IMR-90 (cell line): ENCODE measurements at regions not wholly inside any gene's neighbourhood (a gene's known extent, or its start where the extent isn't known, plus 50 kb on each side); places are given as distances from the start of the nearest gene placed in this dataset.

ENCODE experiments used
- ATAC-seq: fragments of 200-7000 bp; cut with Tn5 transposase; 2 replicates; pipeline ENCODE4 v1.9.1; 2020; ENCODE audit warnings: low read depth, mild to moderate bottlenecking, moderate library complexity
- BruUV-seq: library from RNA; stranded (reverse); fragments of 400-500 nt; replicated peaks from 2 replicates; lab custom pipeline; 2021; lab: Mats Ljungman, UMichigan
- CTCF ChIA-PET: fragments of 300-600 bp; formaldehyde crosslinking; extraction: SDS; loops from one replicate; lab custom pipeline; 2021; ENCODE audit warnings: antibody characterized with exemption; lab: Yijun Ruan, JAX
- POLR2A ChIA-PET: fragments of 300-600 bp; sonication (Branson Sonifier 250); formaldehyde crosslinking; loops from one replicate; lab custom pipeline; 2022; ENCODE audit warnings: antibody characterized with exemption; ENCODE audit not compliant: unreplicated experiment; lab: Charles Lee
- DNase-seq: peaks from one replicate; pipeline ENCODE4 v3.0.0; 2013
- H2AFZ ChIP-seq: replicated peaks from 2 replicates; pipeline ENCODE3; 2013; ENCODE audit warnings: low read length, mild to moderate bottlenecking; ENCODE audit not compliant: poor library complexity
- H2AK5ac ChIP-seq: 2 replicates; pipeline ENCODE4 v1.6.1; 2013; ENCODE audit warnings: low read depth, low read length, inconsistent platforms
- H2AK9ac ChIP-seq: replicated peaks from 2 replicates; pipeline ENCODE3; 2013; ENCODE audit warnings: mild to moderate bottlenecking, low read depth, low read length, moderate library complexity; ENCODE audit not compliant: poor library complexity
- H2BK120ac ChIP-seq: 2 replicates; pipeline ENCODE4 v1.6.1; 2013; ENCODE audit warnings: low read depth, low read length, inconsistent platforms
- H2BK15ac ChIP-seq: 3 replicates; pipeline ENCODE4 v1.6.1; 2013; ENCODE audit warnings: low read depth, low read length, inconsistent platforms
- H2BK20ac ChIP-seq: 2 replicates; pipeline ENCODE4 v1.6.1; 2013; ENCODE audit warnings: low read depth, mild to moderate bottlenecking, inconsistent platforms, low read length, moderate library complexity
- H2BK5ac ChIP-seq: 2 replicates; pipeline ENCODE4 v1.6.1; 2013; ENCODE audit warnings: mild to moderate bottlenecking, low read depth, low read length, inconsistent platforms; ENCODE audit not compliant: poor library complexity, severe bottlenecking
- H3K14ac ChIP-seq: replicated peaks from 2 replicates; pipeline ENCODE4 v1.6.1; 2013; ENCODE audit warnings: low read depth, low read length, inconsistent platforms
- H3K18ac ChIP-seq: 2 replicates; pipeline ENCODE4 v1.6.1; 2013; ENCODE audit warnings: low read depth, low read length, control low read depth
- H3K23ac ChIP-seq: 2 replicates; pipeline ENCODE4 v1.6.1; 2013; ENCODE audit warnings: low read depth, low read length, inconsistent platforms
- H3K27ac ChIP-seq: 2 replicates; pipeline ENCODE4 v1.5.1; 2013; ENCODE audit warnings: mild to moderate bottlenecking, control low read depth, low read length; ENCODE audit not compliant: insufficient read depth
- H3K27me3 ChIP-seq: 2 replicates; pipeline ENCODE4 v1.6.1; 2013; ENCODE audit warnings: low read length; ENCODE audit not compliant: control insufficient read depth, insufficient read depth
- H3K36me3 ChIP-seq: 2 replicates; pipeline ENCODE4 v1.6.1; 2013; ENCODE audit warnings: low read length, mixed read lengths; ENCODE audit not compliant: control insufficient read depth, insufficient read depth
- H3K4ac ChIP-seq: 2 replicates; pipeline ENCODE4 v1.6.1; 2013; ENCODE audit warnings: low read depth, low read length, inconsistent platforms
- H3K4me1 ChIP-seq: 2 replicates; pipeline ENCODE4 v1.6.1; 2013; ENCODE audit warnings: low read length, mixed read lengths; ENCODE audit not compliant: control insufficient read depth, insufficient read depth
- H3K4me2 ChIP-seq: 2 replicates; pipeline ENCODE4 v1.6.1; 2013; ENCODE audit warnings: low read depth, mild to moderate bottlenecking, control low read depth, low read length, moderate library complexity
- H3K4me3 ChIP-seq: 2 replicates; pipeline ENCODE4 v1.5.1; 2013; ENCODE audit warnings: low read depth, mild to moderate bottlenecking, control low read depth, low read length, moderate library complexity; ENCODE audit not compliant: insufficient read depth
- H3K56ac ChIP-seq: 2 replicates; pipeline ENCODE4 v1.6.1; 2013; ENCODE audit warnings: low read length, inconsistent platforms; ENCODE audit not compliant: insufficient read depth; ENCODE audit errors: extremely low read depth
- H3K79me1 ChIP-seq, 2 experiments: 2 replicates each; pipeline ENCODE4 v1.6.1; 2013; ENCODE audit warnings: low read length in 2 of 2, inconsistent platforms in 1 of 2, low read depth in 1 of 2
- H3K9ac ChIP-seq: 2 replicates; pipeline ENCODE4 v1.6.1; 2013; ENCODE audit warnings: low read depth, low read length, control low read depth
- H3K9me1 ChIP-seq: 2 replicates; pipeline ENCODE4 v1.6.1; 2013; ENCODE audit warnings: low read length, inconsistent platforms; ENCODE audit not compliant: insufficient read depth
- H3K9me3 ChIP-seq: 2 replicates; pipeline ENCODE4 v1.6.1; 2013; ENCODE audit warnings: low read length; ENCODE audit not compliant: control insufficient read depth, insufficient read depth
- H4K20me1 ChIP-seq: 2 replicates; pipeline ENCODE4 v1.6.1; 2013; ENCODE audit warnings: low read length, inconsistent platforms; ENCODE audit not compliant: insufficient read depth
- H4K5ac ChIP-seq: 2 replicates; pipeline ENCODE4 v1.6.1; 2013; ENCODE audit warnings: mild to moderate bottlenecking, low read depth, low read length, control low read depth
- H4K8ac ChIP-seq, 2 experiments: 2 replicates each; pipeline ENCODE4 v1.6.1; 2013; ENCODE audit warnings: low read depth in 2 of 2, low read length in 2 of 2, control low read depth in 1 of 2, inconsistent platforms in 1 of 2
- H4K91ac ChIP-seq: 2 replicates; pipeline ENCODE4 v1.6.1; 2013; ENCODE audit warnings: low read depth, low read length, inconsistent platforms; ENCODE audit not compliant: insufficient read depth
- CHD1 ChIP-seq: IDR thresholded peaks from 2 replicates; pipeline ENCODE4 v1.6.1; 2012; ENCODE audit warnings: low read depth, low read length, improper control_type of control experiment
- MAFK ChIP-seq: IDR thresholded peaks from 2 replicates; pipeline ENCODE4 v1.6.1; 2012; ENCODE audit warnings: low read depth, low read length, improper control_type of control experiment
- POLR2A ChIP-seq: IDR thresholded peaks from 2 replicates; pipeline ENCODE4 v1.6.1; 2012; ENCODE audit warnings: mild to moderate bottlenecking, low read depth, low read length
- RCOR1 ChIP-seq: IDR thresholded peaks from 2 replicates; pipeline ENCODE4 v1.6.1; 2012; ENCODE audit warnings: mild to moderate bottlenecking, low read length, improper control_type of control experiment; ENCODE audit not compliant: insufficient replicate concordance
- WGBS, 2 experiments: methylation state at CpG; one replicate each; pipeline versions ENCODE4 v1.1.5 to v1.1.7; 2013; ENCODE audit warnings: missing lambda C conversion rate in 2 of 2; ENCODE audit not compliant: insufficient read length in 1 of 2; ENCODE audit errors: extremely low coverage in 2 of 2; 5-methylcytosine and 5-hydroxymethylcytosine counted together
- dilution Hi-C: fragments of 300-500 bp; cut with HindIII; formaldehyde crosslinking; loops from one replicate; pipeline ENCODE4 v1.14.3; 2018; ENCODE audit warnings: low sequenced_read_pairs; ENCODE audit not compliant: unreplicated experiment
- in situ Hi-C: fragments of 300-500 bp; cut with MboI; formaldehyde crosslinking; loops from 3 replicates; pipeline ENCODE4 v1.14.3; 2019; ENCODE audit warnings: low sequenced_read_pairs, inconsistent platforms, mixed read lengths
- intact Hi-C: fragments of 100-400 bp; cut with micrococcal nuclease; formaldehyde crosslinking; loops from 2 replicates; pipeline ENCODE4 v1.10.0; 2022
- TF ChIP-seq, protein P1 (sequence below): fragments of 150-350 bp; IDR thresholded peaks from 2 replicates; pipeline ENCODE4 v1.6.1; 2017; ENCODE audit warnings: mild to moderate bottlenecking, antibody characterized with exemption, low read length, low read depth
- TF ChIP-seq, protein P2 (sequence below): conservative IDR thresholded peaks from 2 replicates; pipeline ENCODE4 v1.5.1; 2012; ENCODE audit warnings: mild to moderate bottlenecking, low read depth, low read length, improper control_type of control experiment

DNA sequence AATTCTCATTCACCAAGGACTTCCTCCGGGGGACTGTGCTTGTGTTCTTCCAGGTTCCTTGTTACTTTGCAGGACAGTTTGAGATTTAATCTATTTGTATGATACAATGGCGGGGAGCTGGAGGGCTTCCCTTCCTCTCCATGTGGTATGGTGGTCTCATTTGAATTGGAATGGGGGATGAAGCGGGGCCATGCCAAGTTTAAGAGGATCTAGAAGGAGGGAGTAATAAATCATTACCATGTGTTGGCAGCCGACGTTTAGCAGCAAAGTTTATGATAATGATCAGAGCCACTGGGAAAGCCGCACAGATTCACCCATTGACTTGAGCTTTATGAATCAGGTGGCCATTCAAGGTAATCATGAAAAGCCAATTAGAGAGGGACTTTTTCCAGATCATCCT lies 355.1 kb upstream of the MGMT start:
- Histone ChIP-seq H2BK20ac (no peak overlapping the region), H4K5ac (no peak overlapping the region), H2AFZ (no peak overlapping the region), H3K9me1 (no peaks in the 10 kb centered on the region), H3K14ac (no peak overlapping the region), H3K9ac (no peak overlapping the region), H2BK5ac (no peak overlapping the region), H3K56ac (no peak overlapping the region), H3K9me3 (peaks cover 6% of the 10 kb centered on the region), H2BK120ac (no peak overlapping the region), H3K79me1 (no peaks in the 10 kb centered on the region), H4K91ac (no peak overlapping the region), H4K8ac (no peak overlapping the region), H3K4me2 (no peak overlapping the region), H2BK15ac (no peak overlapping the region), H3K27me3 (peaks cover 2% of the 10 kb centered on the region; the same call in 1 of the 2 replicates), H3K18ac (no peak overlapping the region), H3K4ac (no peak overlapping the region), H3K36me3 (no peaks in the 10 kb centered on the region), H3K4me3 (no peak overlapping the region), H3K23ac (no peak overlapping the region), H3K4me1 (no peaks in the 10 kb centered on the region), H2AK9ac (no peak overlapping the region), H2AK5ac (no peak overlapping the region), H4K20me1 (no peaks in the 10 kb centered on the region), H3K27ac (no peak overlapping the region)
- ChIA-PET CTCF (no interaction called here), POLR2A (no interaction called here)
- ATAC-seq (no peak), DNase-seq (no peak)
- in situ Hi-C loops: no loop called here
- TF ChIP-seq, protein P1, sequence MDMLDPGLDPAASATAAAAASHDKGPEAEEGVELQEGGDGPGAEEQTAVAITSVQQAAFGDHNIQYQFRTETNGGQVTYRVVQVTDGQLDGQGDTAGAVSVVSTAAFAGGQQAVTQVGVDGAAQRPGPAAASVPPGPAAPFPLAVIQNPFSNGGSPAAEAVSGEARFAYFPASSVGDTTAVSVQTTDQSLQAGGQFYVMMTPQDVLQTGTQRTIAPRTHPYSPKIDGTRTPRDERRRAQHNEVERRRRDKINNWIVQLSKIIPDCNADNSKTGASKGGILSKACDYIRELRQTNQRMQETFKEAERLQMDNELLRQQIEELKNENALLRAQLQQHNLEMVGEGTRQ: no peak
- no peak for TF ChIP-seq CHD1
- TF ChIP-seq, protein P2, sequence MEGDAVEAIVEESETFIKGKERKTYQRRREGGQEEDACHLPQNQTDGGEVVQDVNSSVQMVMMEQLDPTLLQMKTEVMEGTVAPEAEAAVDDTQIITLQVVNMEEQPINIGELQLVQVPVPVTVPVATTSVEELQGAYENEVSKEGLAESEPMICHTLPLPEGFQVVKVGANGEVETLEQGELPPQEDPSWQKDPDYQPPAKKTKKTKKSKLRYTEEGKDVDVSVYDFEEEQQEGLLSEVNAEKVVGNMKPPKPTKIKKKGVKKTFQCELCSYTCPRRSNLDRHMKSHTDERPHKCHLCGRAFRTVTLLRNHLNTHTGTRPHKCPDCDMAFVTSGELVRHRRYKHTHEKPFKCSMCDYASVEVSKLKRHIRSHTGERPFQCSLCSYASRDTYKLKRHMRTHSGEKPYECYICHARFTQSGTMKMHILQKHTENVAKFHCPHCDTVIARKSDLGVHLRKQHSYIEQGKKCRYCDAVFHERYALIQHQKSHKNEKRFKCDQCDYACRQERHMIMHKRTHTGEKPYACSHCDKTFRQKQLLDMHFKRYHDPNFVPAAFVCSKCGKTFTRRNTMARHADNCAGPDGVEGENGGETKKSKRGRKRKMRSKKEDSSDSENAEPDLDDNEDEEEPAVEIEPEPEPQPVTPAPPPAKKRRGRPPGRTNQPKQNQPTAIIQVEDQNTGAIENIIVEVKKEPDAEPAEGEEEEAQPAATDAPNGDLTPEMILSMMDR: no peak
- no peak for TF ChIP-seq MAFK
- TF ChIP-seq RCOR1: no peak
- TF ChIP-seq POLR2A: no peak
- dilution Hi-C loops: no loop called here
- intact Hi-C loops: no loop called here
- BruUV-seq: no TSS peak
- WGBS, 2 experiments: 74% methylated on average over 3 of the region's 6 CpGs; no CpG with 5 or more reads in 1 of the 2 experiments
